Smooth muscle cell (in vitro differentiated cells): ENCODE measurements at regions not wholly inside any gene's neighbourhood (a gene's known extent, or its start where the extent isn't known, plus 50 kb on each side); places are given as distances from the start of the nearest gene placed in this dataset.

Experiments used
- DNase-seq: peaks from one replicate; lab custom pipeline; 2025; ENCODE audit not compliant: unreplicated experiment; lab: John Stamatoyannopoulos, UW
- H2AFZ ChIP-seq: fragments of 200-600 bp; sonication (generic); 2 replicates; pipeline ENCODE4 v1.6.0; 2016; ENCODE audit warnings: antibody characterized with exemption, low read depth, mild to moderate bottlenecking
- H3F3A ChIP-seq: fragments of 200-600 bp; sonication (generic); 2 replicates; pipeline ENCODE4 v1.6.0; 2017; ENCODE audit warnings: antibody characterized with exemption, low read depth
- H3K27ac ChIP-seq: fragments of 200-600 bp; sonication (generic); 2 replicates; pipeline ENCODE4 v1.5.1; 2016; ENCODE audit warnings: low read depth, mild to moderate bottlenecking
- H3K27me3 ChIP-seq: fragments of 200-600 bp; sonication (generic); 2 replicates; pipeline ENCODE4 v1.6.1; 2016; ENCODE audit warnings: low read depth, mild to moderate bottlenecking
- H3K36me3 ChIP-seq: fragments of 200-600 bp; sonication (generic); 2 replicates; pipeline ENCODE4 v1.5.1; 2016; ENCODE audit warnings: low read depth
- H3K4me1 ChIP-seq: fragments of 200-600 bp; sonication (generic); 2 replicates; pipeline ENCODE4 v1.5.1; 2016; ENCODE audit warnings: low read depth
- H3K4me2 ChIP-seq: fragments of 200-600 bp; sonication (generic); 2 replicates; pipeline ENCODE4 v1.6.0; 2016; ENCODE audit warnings: mild to moderate bottlenecking
- H3K4me3 ChIP-seq: fragments of 200-600 bp; sonication (generic); 2 replicates; pipeline ENCODE4 v1.5.1; 2016; ENCODE audit warnings: mild to moderate bottlenecking
- H3K79me2 ChIP-seq: fragments of 200-600 bp; sonication (generic); 2 replicates; pipeline ENCODE4 v1.6.0; 2016; ENCODE audit warnings: low read depth, mild to moderate bottlenecking
- H3K9ac ChIP-seq: fragments of 200-600 bp; sonication (generic); 2 replicates; pipeline ENCODE4 v1.6.0; 2016; ENCODE audit warnings: low read depth
- H3K9me3 ChIP-seq: fragments of 200-600 bp; sonication (generic); replicated peaks from 2 replicates; pipeline ENCODE4 v1.5.1; 2016; ENCODE audit warnings: low read depth
- H4K20me1 ChIP-seq: fragments of 200-600 bp; sonication (generic); 2 replicates; pipeline ENCODE4 v1.6.0; 2016; ENCODE audit warnings: low read depth
- WGBS: methylation state at CpG from one replicate; pipeline ENCODE4 v1.1.7; 2016; ENCODE audit warnings: low lambda C conversion rate; 5-methylcytosine and 5-hydroxymethylcytosine counted together
- TF ChIP-seq, protein P1 (sequence below): fragments of 200-600 bp; sonication (generic); IDR thresholded peaks from 2 replicates; pipeline ENCODE4 v1.5.1; 2017; ENCODE audit warnings: borderline replicate concordance, mild to moderate bottlenecking, antibody characterized with exemption; ENCODE audit not compliant: insufficient read depth, poor library complexity, severe bottlenecking

GRCh38 chr12:107533218-107533617, 152.4 kb upstream of the PWP1 start:
- DNase-seq: no peak
- Histone ChIP-seq H3K9ac (no peak overlapping the region), H3K4me3 (no peak overlapping the region), H3K4me2 (no peak overlapping the region), H3K27ac (no peak overlapping the region), H3K36me3 (no peaks in the 10 kb centered on the region), H3K79me2 (no peaks in the 10 kb centered on the region), H4K20me1 (no peaks in the 10 kb centered on the region), H3K4me1 (no peaks in the 10 kb centered on the region), H3K9me3 (no peaks in the 10 kb centered on the region), H3K27me3 (no peaks in the 10 kb centered on the region), H3F3A (no peaks in the 10 kb centered on the region), H2AFZ (no peak overlapping the region)
- TF ChIP-seq, protein P1, sequence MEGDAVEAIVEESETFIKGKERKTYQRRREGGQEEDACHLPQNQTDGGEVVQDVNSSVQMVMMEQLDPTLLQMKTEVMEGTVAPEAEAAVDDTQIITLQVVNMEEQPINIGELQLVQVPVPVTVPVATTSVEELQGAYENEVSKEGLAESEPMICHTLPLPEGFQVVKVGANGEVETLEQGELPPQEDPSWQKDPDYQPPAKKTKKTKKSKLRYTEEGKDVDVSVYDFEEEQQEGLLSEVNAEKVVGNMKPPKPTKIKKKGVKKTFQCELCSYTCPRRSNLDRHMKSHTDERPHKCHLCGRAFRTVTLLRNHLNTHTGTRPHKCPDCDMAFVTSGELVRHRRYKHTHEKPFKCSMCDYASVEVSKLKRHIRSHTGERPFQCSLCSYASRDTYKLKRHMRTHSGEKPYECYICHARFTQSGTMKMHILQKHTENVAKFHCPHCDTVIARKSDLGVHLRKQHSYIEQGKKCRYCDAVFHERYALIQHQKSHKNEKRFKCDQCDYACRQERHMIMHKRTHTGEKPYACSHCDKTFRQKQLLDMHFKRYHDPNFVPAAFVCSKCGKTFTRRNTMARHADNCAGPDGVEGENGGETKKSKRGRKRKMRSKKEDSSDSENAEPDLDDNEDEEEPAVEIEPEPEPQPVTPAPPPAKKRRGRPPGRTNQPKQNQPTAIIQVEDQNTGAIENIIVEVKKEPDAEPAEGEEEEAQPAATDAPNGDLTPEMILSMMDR: no peak

- no peak overlapping the region for H3K4me2 ChIP-seq
- no peaks in the 10 kb centered on the region for H3F3A ChIP-seq
- TF ChIP-seq, protein P1: no peak
- no peak overlapping the region for H3K27ac ChIP-seq
- no peaks in the 10 kb centered on the region for H3K27me3 ChIP-seq
- DNase-seq: no peak
- WGBS: 49% methylated on average over 2 of the region's 2 CpGs
- H3K4me3 ChIP-seq: no peak overlapping the region
- H3K36me3 ChIP-seq: no peaks in the 10 kb centered on the region
- no peaks in the 10 kb centered on the region for H4K20me1 ChIP-seq
- H3K9ac ChIP-seq: no peak overlapping the region
- no peaks in the 10 kb centered on the region for H3K9me3 ChIP-seq
- no peaks in the 10 kb centered on the region for H3K79me2 ChIP-seq
- H3K4me1 ChIP-seq: no peaks in the 10 kb centered on the region
- no peak overlapping the region for H2AFZ ChIP-seq
These were observed 149.0 kb upstream of the PWP1 start for GRCh38 chr12:107536613-107537012.

GRCh38 chr12:107537464-107538119, 148.0 kb upstream of the PWP1 start:
- WGBS: 90% methylated on average over 5 of the region's 5 CpGs

More at GRCh38 chr12:107537464-107538119, 148.0 kb upstream of the PWP1 start:
- H3K79me2 ChIP-seq: no peaks in the 10 kb centered on the region
- no peak overlapping the region for H2AFZ ChIP-seq
- H3K4me1 ChIP-seq: no peaks in the 10 kb centered on the region
- no peaks in the 10 kb centered on the region for H3F3A ChIP-seq
- H4K20me1 ChIP-seq: no peaks in the 10 kb centered on the region
- DNase-seq: no peak
- H3K9ac ChIP-seq: no peak overlapping the region
- no peak overlapping the region for H3K4me3 ChIP-seq
- no peaks in the 10 kb centered on the region for H3K9me3 ChIP-seq
- no peaks in the 10 kb centered on the region for H3K27me3 ChIP-seq
- TF ChIP-seq, protein P1: no peak
- H3K27ac ChIP-seq: no peak overlapping the region
- H3K4me2 ChIP-seq: no peak overlapping the region
- H3K36me3 ChIP-seq: no peaks in the 10 kb centered on the region
